GM19035 (cell line): ENCODE measurements at regions not wholly inside any gene's neighbourhood (a gene's known extent, or its start where the extent isn't known, plus 50 kb on each side); places are given as distances from the start of the nearest gene placed in this dataset.

Experiments used
- ATAC-seq: cut with Tn5 transposase; IDR thresholded peaks from one replicate; pipeline ENCODE4 v1.9.1; 2021; ENCODE audit not compliant: unreplicated experiment

DNA sequence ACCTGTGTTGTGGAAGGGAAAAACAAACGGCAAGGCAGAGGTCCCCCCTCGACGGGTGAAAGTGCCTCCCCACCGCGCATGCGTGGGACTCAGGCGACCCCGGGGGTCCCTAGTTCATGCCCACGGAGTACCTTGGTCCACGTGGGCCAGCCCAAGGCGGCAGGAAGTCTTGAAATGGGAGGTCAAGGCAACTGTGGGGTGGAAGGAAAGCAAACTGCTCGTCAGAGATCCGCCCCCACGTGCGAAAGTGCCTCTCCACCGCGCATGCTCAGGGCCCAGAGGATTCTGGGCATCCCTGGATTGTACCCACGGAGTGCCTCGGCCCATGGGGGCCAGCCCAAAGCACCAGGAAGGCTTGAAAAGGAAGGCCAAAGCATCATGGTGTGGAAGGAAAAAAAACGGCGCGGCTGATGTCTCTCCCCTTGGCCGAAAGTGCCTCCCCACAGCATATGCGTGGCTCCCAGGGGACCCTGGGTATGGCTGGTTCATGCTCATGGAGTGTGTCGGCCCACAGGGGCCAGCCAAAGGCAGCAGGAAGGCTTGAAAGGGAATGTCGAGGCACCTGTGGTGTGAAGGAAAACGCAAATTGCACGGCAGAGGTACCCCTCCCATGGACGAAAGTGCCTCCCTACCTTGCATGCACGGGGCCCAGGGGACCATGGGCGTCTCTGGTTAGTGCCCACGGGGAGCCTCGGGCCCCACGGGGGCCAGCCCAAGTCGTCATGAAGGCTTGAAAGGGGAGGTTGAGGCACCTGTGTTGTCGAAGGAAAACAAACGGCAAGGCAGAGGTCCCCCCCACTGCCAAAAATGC, 369.7 kb downstream of the ALG10 start:
- ATAC-seq, result no peak

- no peak for ATAC-seq
Observed at GRCh38 chr12:34392741-34393085, 370.4 kb downstream of the ALG10 start.

GRCh38 chr12:34393086-34393820, 371.0 kb downstream of the ALG10 start:
- no peak for ATAC-seq

DNA sequence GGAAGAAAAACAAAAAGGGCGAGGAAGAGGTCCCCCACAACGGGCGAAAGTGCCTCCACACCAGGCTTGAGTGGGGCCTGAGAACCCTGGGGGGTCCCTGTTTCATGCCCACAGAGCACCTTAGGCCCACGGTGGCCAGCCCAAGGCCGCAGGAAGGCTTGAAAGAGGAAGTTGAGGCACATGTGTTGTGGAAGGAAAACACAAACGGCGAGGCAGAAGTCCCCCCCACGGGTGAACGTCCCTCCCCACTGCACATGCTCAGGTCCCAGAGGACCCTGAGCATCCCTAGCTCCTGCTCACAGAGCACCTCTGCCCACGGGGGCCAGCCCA, 371.5 kb downstream of the ALG10 start:
- ATAC-seq, result no peak

DNA sequence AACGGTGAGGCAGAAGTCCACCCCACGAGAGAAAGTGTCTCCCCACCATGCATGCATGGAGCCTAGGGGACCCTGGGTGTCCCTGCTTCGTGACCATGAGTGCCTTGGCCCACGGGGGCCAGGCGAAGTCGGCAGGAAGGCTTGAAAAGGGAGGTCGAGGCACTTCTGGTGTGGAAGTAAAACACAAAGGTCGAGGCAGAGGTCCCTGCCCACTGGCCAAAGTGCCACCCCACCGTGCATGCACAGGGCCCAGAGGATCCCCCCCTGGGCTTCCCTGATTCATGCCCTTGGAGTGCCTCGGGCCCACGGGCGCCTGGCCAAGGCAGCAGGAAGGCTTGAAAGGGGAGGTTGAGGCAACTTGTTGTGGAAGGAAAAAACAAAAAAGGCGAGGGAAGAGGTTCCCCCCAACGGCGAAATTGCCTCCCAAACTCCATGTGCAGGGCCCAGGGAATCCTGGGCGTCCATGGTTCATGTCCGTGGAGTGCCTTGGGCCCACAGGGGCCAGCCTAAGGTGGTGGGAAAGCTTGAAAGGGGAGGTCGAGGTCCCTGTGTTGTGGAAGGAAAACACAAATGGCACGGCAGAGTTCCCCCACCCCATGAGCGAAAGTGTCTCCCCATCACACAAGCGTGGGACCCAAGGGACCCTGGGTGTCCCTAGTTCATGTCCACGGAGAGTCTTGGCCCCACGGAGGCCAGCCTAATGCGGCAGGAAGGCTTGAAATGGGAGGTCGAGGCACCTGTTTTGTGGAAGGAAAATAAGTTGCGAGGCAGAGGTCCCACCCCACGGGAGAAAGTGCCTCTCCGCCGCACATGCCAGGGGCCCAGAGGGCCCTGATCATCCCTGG, 372.1 kb downstream of the ALG10 start:
- ATAC-seq, result no peak

DNA sequence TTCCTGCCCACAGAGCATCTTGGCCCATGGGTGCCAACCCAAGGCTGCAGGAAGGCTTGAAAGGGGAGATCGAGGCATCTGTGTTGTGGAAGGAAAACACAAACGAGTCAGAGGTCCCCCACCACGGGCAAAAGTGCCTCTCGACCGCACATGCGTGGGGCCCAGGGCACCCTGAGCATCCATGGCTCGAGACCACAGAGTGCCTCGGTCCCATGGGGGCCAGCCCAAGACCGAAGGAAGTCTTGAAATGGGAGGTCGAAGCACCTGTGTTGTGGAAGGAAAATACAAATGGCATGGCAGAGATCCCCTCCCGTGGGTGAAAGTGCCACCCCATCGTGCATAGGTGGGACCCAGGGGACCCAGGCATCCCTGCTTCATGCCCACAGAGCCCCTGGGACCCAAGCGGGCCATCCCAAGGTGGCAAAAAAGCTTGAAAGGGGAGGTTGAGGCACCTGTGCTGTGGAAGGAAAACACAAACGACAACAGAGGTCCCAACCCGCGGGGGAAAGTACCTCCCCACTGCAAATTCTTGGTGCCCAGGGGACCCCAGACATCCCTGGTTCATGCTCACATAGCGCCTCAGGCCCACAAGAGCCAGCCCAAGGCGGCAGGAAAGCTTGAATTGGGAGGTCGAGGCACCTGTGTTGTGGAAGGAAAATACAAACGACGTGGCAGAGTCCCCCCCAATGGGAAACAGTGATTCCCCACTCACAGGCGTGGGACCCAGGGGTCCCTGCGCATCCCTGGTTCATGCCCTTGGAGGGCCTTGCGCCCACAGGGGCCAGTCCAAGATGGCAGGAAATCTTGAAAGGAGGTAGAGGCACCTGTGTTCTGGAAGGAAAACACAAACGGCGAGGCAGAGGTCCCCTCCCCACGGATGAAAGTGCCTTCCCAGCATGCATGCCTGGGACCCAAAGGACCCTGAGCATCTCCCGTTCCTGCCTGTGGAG, 373.0 kb downstream of the ALG10 start:
- no peak for ATAC-seq

DNA sequence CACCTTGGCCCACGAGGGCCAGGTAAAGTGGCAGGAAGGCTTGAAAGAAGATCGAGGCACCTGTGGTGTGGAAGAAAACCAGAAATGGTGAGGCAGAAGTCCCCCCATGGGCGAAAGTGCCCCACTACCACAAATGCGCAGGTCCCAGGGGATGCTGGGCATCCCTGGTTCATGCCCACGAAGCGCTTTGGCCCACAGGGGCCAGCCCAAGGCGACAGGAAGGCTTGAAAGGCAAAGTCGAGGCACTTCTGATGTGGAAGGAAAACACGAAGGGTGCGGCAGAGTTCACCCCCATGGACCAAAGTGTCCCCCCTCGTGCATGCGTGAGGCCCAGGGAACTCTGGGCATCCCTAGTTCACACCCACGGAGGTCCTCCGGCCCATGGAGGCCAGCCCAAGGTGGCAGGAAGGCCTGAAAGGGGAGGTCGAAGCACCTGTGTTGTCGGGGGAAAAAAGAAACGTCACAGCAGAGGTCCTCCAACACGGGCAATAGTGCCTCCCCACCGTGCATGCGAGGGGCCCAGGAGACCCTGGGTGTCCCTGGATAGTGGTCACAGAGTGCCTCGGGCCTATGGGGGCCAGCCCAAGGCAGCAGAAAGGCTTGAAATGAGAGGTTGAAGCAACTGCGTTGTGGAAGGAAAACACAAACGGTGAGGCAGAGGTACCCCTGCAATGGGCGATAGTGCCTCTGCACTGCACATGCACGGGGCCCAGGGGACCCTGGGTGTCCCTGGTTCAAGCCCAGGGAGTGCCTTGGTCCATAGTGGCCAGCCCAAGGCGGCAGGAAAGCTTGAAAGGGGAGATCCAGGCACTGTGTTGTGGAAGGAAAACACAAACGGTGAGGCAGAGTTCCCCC, 373.9 kb downstream of the ALG10 start:
- no peak for ATAC-seq

GRCh38 chr12:34396861-34397590, 374.7 kb downstream of the ALG10 start:
- ATAC-seq, result no peak

- ATAC-seq, result no peak
Observed at GRCh38 chr12:34397591-34398365, 375.5 kb downstream of the ALG10 start.

- ATAC-seq, result no peak
Observed at GRCh38 chr12:34398366-34398705, 376.0 kb downstream of the ALG10 start.

DNA sequence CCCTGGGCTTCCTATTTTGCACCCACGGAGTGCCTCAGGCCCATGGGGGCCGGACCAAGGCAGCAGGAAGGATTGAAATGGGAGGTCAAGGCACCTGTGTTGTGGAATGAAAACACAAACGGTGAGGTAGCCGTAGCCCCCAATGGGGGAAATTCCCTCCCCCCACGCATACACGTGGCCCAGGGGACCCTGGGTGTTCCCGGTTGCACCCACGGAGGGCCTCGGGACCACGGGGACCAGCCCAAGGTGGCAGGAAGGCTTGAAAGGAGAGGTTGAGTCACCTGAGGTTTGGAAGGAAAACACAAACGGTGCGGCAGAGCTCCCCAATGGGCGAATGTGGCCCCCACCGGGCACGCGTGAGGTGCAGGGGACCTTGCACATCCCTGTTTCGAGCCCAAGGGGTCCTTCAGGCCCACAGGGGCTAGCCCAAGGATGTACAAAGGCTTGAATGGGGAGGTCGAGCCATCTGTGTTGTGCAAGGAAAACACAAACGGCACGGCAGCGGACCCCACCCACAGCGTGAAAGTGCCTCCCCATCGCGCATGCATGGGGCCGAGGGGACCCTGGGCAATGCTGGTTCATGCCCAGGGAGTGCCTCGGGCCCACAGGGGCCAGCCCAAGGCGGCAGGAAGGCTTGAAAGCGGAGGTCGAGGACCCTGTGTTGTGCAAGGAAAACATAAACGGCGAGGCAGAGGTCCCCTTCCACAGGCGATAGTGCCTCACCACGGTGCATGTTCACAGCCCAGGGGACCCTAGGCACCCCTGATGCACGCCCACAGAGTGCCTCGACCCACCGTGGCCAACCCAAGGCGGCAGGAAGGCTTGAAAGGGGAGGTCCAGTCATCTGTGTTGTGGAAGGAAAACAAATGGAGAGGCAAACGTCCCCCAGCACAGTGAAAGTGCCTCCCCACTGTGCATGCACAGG, 376.7 kb downstream of the ALG10 start:
- no peak for ATAC-seq

DNA sequence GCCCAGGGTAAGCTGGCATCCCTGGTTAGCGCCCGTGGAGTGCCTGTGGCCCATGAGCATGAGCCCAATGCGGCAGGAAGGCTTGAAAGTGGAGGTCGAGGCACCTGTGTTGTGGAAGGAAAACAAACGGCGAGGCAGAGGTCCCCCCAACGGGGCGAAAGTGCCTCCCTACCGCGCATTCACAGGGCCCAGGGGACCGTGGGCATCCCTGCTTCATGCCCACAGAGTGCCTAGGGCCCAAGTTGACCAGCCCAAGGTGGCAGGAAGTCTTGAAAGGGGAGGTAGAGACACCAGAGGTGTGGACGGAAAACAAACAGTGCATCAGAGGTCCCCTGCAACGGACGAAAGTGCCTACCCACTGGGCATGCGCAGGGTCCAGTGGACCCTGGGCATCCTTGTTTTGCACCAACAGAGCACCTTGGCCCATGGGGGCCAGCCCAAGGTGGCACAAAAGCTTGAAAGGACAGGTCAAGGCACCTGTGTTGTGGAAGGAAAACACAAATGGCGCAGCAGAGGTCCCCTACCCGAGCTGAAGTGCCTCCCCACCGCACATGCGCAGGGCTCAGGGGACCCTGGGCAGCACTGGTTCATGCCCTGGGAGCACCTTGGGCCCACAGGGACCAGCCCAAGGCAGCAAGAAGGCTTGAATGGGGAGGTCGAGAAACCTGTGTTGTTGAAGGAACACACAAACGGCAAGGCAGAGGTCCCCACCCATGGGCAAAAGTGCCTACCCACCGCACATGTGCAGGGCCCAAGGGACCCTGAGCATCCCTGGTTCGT, 377.5 kb downstream of the ALG10 start:
- ATAC-seq, result no peak

DNA sequence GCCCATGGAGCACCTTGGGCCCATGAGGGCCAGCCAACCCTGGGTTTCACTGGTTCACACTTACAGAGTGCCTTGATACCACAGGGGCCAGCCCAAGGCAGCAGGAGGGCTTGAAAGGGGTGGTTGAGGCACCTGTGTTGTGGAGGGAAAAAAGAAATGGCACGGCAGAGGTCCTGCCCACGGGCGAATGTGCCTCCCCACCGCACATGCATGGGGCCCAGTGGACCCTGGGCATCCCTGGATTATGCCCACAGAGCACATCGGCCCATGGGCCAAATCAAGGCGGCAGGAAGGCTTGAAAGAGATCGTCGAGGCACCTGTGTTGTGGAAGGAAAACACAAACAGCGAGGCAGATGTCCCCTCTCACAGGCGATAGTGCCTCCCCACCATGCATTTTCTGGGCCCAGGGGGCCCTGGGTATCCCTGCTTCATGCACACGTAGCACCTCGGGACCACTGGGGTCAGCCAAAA, 378.1 kb downstream of the ALG10 start:
- ATAC-seq, result no peak

GRCh38 chr12:34400986-34401658, 378.8 kb downstream of the ALG10 start:
- ATAC-seq, result no peak

DNA sequence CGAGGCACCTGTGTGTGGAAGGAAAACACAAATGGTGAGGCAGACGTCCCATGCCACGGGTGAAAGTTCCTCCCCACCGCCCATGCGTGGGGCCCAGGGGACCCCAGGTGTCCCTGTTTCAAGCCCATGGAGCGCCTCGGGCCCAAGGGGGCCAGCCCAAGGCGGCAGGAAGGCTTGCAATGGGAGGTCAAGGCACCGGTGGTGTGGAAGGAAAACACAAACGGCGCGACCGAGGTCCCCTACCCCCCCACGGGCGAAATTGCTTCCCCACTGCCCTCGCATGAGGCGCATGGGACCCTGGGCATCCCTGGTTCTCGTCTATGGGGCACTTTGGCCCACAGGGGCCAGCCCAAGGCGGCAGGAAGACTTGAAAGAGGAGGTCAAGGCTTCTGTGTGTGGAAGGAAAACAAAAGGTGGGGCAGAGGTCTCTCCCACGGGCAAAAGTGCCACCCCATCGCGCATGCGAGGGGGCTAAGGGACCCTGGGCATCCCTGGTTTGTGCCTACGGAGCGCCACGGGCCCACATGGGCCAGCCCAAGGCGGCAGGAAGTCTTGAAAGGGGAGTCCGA, 379.4 kb downstream of the ALG10 start:
- ATAC-seq, result no peak
